Vagina (tissue), 2 donors: ENCODE measurements at regions not wholly inside any gene's neighbourhood (a gene's known extent, or its start where the extent isn't known, plus 50 kb on each side); places are given as distances from the start of the nearest gene placed in this dataset.
"Not testable (repeated sequence)": the region's sequence is repeated elsewhere in the genome, so short reads cannot be mapped to it uniquely, and the experiment has no call there.

Experiments
- DNase-seq, 2 donors: peaks; one replicate each; pipeline ENCODE4 v3.0.0-alpha.2; 2017; ENCODE audit errors: extremely low spot score in 2 of 2
- H3K27ac ChIP-seq: fragments of 200-600 bp; sonication (generic); one replicate; pipeline ENCODE4 v1.5.1; 2019
- H3K27me3 ChIP-seq: fragments of 200-600 bp; sonication (generic); one replicate; pipeline ENCODE4 v1.5.1; 2019
- H3K36me3 ChIP-seq, 2 donors: fragments of 200-600 bp; sonication (generic); one replicate each; pipeline ENCODE4 v1.5.1; 2017 to 2019
- H3K4me1 ChIP-seq: fragments of 200-600 bp; sonication (generic); one replicate; pipeline ENCODE4 v1.5.1; 2019
- H3K4me3 ChIP-seq, 2 donors: fragments of 200-600 bp; sonication (generic); 1 replicate in 1 of 2; 2 replicates in 1 of 2; pipeline ENCODE4 v1.5.1; 2016 to 2019
- H3K9me3 ChIP-seq: fragments of 200-600 bp; sonication (generic); one replicate; pipeline ENCODE4 v1.5.1; 2019
- POLR2A ChIP-seq, 2 donors: fragments of 450-650 bp; IDR thresholded peaks; one replicate each; pipeline ENCODE4 v1.6.1; 2017; ENCODE audit warnings: antibody characterized with exemption in 2 of 2, mild to moderate bottlenecking in 2 of 2, moderate library complexity in 2 of 2
- POLR2AphosphoS5 ChIP-seq, 2 donors: sonication (generic); formaldehyde crosslinking; IDR thresholded peaks; one replicate each; pipeline ENCODE4 v1.9.0; 2017; ENCODE audit warnings: antibody characterized with exemption in 2 of 2, mild to moderate bottlenecking in 2 of 2, low read depth in 1 of 2; ENCODE audit not compliant: insufficient read depth in 1 of 2
- intact Hi-C: fragments of 100-400 bp; cut with DNase I; formaldehyde crosslinking; loops from one replicate; pipeline ENCODE4 v1.15.1; 2023
- TF ChIP-seq, protein P1 (sequence below), 3 experiments: fragments of 450-650 bp in 2 of 3; fragments of 200-600 bp in 1 of 3; sonication (generic) in 1 of 3; IDR thresholded peaks; one replicate each; pipeline ENCODE4 v1.5.1; 2017 to 2019; ENCODE audit warnings: antibody characterized with exemption in 3 of 3, mild to moderate bottlenecking in 2 of 3, moderate library complexity in 2 of 3

DNA sequence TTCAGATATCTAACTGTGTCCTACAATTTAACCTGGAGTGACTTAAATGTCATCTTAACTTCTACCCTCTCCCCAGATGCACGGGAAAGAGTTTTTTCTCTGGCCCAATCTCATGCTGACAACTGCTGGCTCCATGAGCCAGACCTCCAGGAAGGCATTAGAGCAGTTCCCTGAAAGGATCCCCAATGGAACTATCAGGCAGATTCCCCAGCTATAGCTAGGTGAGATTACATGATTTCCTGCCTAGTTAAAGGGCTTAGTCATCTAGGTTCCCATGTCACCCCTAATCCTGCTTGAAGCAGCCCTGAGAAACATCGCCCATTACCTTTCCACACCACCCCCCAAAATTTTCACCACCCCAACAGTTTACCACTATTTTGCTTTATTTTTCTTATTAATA lies 373.5 kb upstream of the TRPC7 start:
- H3K27me3 ChIP-seq, result no peaks in the 10 kb centered on the region
- TF ChIP-seq POLR2AphosphoS5 (IDR thresholded peaks at IDR 0.05; ENCODE audit: insufficient read depth in 1 of 2, low read depth in 1 of 2) (no peak), POLR2A (IDR thresholded peaks at IDR 0.05) (no peak)
- TF ChIP-seq, protein P1, sequence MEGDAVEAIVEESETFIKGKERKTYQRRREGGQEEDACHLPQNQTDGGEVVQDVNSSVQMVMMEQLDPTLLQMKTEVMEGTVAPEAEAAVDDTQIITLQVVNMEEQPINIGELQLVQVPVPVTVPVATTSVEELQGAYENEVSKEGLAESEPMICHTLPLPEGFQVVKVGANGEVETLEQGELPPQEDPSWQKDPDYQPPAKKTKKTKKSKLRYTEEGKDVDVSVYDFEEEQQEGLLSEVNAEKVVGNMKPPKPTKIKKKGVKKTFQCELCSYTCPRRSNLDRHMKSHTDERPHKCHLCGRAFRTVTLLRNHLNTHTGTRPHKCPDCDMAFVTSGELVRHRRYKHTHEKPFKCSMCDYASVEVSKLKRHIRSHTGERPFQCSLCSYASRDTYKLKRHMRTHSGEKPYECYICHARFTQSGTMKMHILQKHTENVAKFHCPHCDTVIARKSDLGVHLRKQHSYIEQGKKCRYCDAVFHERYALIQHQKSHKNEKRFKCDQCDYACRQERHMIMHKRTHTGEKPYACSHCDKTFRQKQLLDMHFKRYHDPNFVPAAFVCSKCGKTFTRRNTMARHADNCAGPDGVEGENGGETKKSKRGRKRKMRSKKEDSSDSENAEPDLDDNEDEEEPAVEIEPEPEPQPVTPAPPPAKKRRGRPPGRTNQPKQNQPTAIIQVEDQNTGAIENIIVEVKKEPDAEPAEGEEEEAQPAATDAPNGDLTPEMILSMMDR (IDR thresholded peaks at IDR 0.05), result no peak
- no peak for DNase-seq
- H3K4me1 ChIP-seq, result no peaks in the 10 kb centered on the region
- no peak overlapping the region for H3K27ac ChIP-seq
- no peaks in the 10 kb centered on the region for H3K36me3 ChIP-seq
- no peak overlapping the region for H3K4me3 ChIP-seq
- intact Hi-C loops, result no loop called here
- no peaks in the 10 kb centered on the region for H3K9me3 ChIP-seq

- Histone ChIP-seq H3K9me3 (no peaks in the 10 kb centered on the region), H3K27ac (no peak overlapping the region), H3K4me3 (no peak overlapping the region), H3K36me3 (no peaks in the 10 kb centered on the region), H3K27me3 (no peaks in the 10 kb centered on the region), H3K4me1 (peaks cover 2% of the 10 kb centered on the region)
- DNase-seq, result no peak
- TF ChIP-seq POLR2AphosphoS5 (IDR thresholded peaks at IDR 0.05; ENCODE audit: insufficient read depth in 1 of 2, low read depth in 1 of 2), result no peak
- TF ChIP-seq POLR2A (IDR thresholded peaks at IDR 0.05), result no peak
- TF ChIP-seq, protein P1 (IDR thresholded peaks at IDR 0.05), result no peak
- intact Hi-C loops, result no loop called here
Observed at GRCh38 chr5:136736021-136736420, 370.7 kb upstream of the TRPC7 start.

- H3K4me3 ChIP-seq, H3K36me3 ChIP-seq, H3K27me3 ChIP-seq, DNase-seq, H3K9me3 ChIP-seq, H3K27ac ChIP-seq, H3K4me1 ChIP-seq, intact Hi-C loops: not testable (repeated sequence)
Observed at GRCh38 chr5:136735611-136736010, 370.3 kb upstream of the TRPC7 start.

DNA sequence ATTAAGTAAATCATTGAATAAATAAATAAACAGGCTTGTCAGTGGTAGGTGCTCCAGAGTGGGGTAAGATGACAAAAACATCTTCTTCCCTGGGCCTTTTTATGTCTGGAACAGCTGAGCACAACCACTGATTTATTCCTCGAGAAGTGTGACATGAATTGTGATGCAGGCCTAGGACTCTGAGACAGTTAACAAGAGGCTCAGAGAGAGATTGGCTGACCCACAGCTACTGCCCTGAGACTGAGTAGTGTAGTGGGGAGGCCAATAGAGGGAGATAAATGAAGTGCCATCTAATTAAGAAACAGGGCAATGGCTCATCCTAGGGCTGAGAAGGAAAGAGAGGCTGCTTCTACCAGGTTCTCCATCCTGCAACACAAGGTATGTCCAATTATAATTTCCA lies 369.3 kb upstream of the TRPC7 start:
- Histone ChIP-seq H3K4me3 (no peak overlapping the region), H3K27ac (no peak overlapping the region), H3K36me3 (no peaks in the 10 kb centered on the region), H3K27me3 (no peaks in the 10 kb centered on the region), H3K9me3 (no peaks in the 10 kb centered on the region), H3K4me1 (peaks cover 11% of the 10 kb centered on the region)
- DNase-seq, result no peak
- TF ChIP-seq, protein P1 (IDR thresholded peaks at IDR 0.05), result no peak
- TF ChIP-seq POLR2A (IDR thresholded peaks at IDR 0.05) (no peak), POLR2AphosphoS5 (IDR thresholded peaks at IDR 0.05; ENCODE audit: insufficient read depth in 1 of 2, low read depth in 1 of 2) (no peak)
- intact Hi-C loops, result no loop called here

DNA sequence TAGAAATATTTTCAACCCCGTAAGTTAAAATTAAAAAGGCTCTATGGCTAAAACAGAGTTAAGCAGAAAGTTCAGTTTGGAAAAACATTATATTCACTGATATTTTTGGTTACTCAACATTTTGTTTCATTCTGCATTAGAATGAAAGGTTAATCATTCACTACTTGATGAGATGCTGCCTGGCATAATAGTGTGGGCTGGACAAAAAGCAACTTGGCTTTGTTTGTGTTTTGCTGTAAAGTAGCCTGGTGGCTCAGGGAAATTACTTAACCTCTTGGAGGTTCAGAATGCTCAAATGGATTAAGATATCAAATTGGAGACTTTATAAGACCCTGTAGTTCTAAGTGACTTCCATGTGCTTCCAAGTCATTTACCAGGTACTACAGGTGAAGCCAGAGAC lies 367.4 kb upstream of the TRPC7 start:
- no peak for DNase-seq
- TF ChIP-seq POLR2AphosphoS5 (IDR thresholded peaks at IDR 0.05; ENCODE audit: insufficient read depth in 1 of 2, low read depth in 1 of 2), result no peak
- TF ChIP-seq POLR2A (IDR thresholded peaks at IDR 0.05), result no peak
- TF ChIP-seq, protein P1 (IDR thresholded peaks at IDR 0.05), result no peak
- H3K27me3 ChIP-seq, result no peaks in the 10 kb centered on the region
- no peak overlapping the region for H3K4me3 ChIP-seq
- H3K36me3 ChIP-seq, result no peaks in the 10 kb centered on the region
- intact Hi-C loops, result no loop called here
- no peak overlapping the region for H3K27ac ChIP-seq
- no peaks in the 10 kb centered on the region for H3K9me3 ChIP-seq
- peaks cover 11% of the 10 kb centered on the region for H3K4me1 ChIP-seq
